NCI-H82 (cell line): ENCODE measurements at regions not wholly inside any gene's neighbourhood (a gene's known extent, or its start where the extent isn't known, plus 50 kb on each side); places are given as distances from the start of the nearest gene placed in this dataset.
"Not testable (repeated sequence)": the region's sequence is repeated elsewhere in the genome, so short reads cannot be mapped to it uniquely, and the experiment has no call there.

Source experiments
- DNase-seq: peaks from one replicate; lab custom pipeline; 2025; lab: John Stamatoyannopoulos, UW

DNA sequence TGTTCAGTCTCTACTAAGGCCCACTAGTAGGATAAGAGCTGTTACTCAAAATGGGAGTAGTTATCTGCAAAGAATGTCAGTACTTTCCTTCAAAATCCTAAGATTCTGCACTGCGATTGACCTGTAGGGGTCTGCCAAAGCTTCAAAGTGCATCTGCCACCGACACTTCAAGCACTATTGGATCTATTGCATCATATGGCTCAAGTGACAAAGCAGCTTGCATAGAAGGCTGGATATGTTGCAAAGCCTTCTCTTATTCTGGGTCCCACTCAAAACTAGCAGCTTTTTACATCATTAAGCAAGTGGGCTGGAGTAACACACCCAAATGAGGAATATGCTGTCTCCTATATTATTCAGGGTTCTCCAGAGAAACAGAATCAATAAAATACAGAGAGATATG is 115.4 kb upstream of the EMCN start:
- no peak for DNase-seq

DNA sequence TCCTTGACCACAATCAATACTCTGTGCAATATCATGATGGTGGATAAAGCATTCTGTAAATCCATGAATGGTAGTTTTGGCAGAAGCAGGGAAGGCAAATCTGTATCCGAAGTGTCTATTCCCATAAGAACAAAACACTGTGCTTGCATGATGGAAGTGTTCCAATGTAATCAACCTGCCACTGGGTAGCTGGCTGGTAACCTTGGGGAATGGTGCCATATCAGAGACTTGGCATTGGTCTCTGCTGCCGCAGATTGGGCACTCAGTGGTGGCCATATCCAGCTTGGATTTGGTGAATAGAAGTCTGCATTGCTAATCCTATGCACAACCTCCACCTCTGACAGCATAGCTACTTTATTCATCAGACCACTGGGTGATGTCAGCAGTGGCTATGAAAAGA is 114.3 kb upstream of the EMCN start:
- DNase-seq = no peak

- no peak for DNase-seq
Observed at GRCh38 chr4:100631281-100631968, 113.6 kb upstream of the EMCN start.

DNA sequence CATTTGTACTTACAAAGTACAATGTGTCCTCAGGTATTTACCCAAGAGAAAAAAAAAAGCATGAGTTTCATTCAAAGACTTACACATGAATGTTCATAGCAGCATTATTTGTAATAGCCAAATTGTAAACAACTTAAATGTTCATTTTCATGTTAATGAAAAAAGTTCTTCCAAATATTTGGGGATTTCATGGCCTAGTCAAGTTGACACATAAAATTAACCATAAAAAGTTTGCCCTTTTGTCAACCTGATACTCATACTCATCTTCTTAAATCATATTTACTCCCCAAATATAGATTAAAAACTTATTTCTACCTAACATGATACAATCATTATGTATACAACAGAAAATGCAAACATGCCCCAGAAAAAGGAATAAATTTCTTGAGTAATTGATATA is 112.5 kb upstream of the EMCN start:
- no peak for DNase-seq

GRCh38 chr4:100609810-100610209 is 92.0 kb upstream of the EMCN start:
- no peak for DNase-seq

DNA sequence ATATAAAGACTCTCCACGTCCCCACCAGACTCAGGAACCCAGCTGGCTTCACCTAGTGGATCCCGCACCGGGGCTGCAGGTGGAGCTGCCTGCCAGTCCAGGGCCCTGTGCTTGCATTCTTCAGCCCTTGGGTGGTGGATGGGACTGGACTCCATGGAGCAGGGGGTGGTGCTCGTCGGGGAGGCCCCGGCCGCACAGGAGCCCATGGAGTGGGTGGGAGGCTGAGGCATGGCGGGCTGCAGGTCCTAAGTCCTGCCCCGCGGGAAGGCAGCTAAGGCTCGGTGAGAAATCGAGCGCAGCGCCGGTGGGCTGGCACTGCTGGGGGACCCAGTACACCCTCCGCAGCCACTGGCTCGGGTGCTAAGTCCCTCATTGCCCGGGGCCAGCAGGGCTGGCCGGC is 90.8 kb upstream of the EMCN start:
- DNase-seq = not testable (repeated sequence)

DNA sequence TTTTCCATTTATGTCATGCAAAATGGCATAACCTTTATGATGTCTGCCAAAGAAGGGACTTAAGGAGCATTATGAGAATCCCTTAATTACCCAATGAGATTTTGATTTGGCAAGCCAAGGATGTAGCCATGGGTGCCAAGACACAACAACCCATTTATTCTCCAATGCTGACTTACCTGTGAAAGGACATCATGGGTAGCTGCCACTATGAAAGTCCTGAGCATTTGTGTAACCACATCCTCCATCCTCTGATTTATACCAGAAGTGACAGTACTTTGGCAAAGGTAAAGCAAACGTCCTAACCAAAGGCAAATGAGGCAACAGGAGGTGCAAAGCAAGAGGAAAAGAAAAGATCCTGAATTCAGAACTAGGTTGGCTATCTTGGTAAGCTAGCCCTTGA is 87.3 kb upstream of the EMCN start:
- DNase-seq = no peak

DNA sequence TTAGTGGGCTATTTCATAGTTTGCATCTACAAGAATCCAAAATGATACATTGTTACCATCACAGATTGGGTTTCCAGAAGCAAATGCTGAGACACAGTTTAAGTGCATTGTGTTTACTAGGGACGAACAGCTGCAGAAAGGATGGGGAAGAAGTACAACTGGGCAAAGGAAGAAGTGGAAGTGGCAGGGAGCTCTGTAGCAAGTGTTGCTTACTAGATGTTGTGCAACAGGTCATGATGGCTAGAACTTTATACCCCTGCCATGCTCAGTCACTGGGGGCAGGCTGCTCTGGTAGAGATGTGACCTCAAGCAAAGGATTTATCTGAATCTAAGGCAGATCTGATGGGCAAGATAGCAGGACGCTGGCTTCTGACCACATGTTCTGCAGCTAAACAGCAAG is 76.1 kb upstream of the EMCN start:
- DNase-seq = no peak

GRCh38 chr4:100591161-100591876 is 73.5 kb upstream of the EMCN start:
- DNase-seq = no peak

DNA sequence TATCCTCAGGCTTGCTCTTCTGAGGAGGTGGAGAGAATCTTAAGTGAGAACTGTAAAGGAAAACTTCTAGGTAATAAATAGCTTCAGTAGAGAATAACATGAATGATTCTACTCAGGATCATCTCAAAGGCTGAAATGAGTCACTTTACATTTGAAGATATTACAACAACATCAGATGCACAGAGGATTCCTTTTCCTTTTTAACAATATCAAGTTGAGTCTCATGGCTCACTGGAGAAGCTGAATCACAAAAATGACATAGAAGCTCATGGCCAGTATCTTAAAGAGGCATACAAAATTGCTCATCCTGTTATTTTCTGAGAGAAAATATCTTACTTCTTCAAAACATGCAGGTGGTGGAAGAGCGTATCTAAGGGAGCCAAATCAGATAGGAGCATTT is 72.5 kb upstream of the EMCN start:
- DNase-seq = no peak

- no peak for DNase-seq
Observed at GRCh38 chr4:100588076-100588475, 70.3 kb upstream of the EMCN start.

DNA sequence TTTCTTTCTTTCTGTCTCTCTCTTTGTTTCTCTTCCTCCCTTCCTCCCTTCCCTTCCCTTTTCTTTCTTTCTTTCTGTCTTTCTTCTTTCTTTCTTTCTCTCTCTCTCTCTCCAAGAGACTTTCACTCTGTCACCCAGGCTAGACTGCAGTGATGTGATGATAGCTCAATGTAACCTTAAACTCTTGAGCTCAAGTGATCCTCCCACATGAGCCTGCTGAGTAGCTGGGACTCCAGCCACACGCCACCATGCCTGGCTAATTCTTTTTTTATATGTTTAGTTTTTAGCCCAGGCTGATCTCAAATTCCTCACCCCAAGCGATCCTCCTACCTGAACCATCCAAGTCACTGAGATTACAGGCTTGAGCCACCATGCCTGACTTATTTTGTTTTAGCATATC is 64.3 kb upstream of the EMCN start:
- DNase-seq = no peak

DNA sequence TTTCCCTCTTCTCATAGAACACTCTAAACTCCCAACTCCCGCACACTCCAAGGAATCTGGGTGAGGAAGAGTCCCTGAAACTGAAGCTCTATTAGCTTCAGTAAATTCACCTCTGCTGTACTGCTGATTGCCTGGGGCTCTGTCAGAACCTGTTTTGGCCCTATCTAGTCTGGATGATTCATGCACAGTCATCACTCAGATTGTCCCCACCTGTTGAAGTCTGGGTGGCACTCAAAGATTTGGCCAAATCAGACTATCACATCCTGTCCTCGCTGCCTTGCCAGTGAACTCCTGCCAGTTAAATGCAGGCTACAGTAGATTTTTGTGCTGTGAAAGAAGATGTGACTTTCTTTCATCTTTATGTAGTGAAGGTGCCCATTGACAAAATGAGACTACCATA is 63.5 kb upstream of the EMCN start:
- no peak for DNase-seq

- DNase-seq = peak; percentile 5
Observed at GRCh38 chr4:100576570-100576969, 58.7 kb upstream of the EMCN start.

GRCh38 chr4:100574607-100575006 is 56.8 kb upstream of the EMCN start:
- DNase-seq = no peak

DNA sequence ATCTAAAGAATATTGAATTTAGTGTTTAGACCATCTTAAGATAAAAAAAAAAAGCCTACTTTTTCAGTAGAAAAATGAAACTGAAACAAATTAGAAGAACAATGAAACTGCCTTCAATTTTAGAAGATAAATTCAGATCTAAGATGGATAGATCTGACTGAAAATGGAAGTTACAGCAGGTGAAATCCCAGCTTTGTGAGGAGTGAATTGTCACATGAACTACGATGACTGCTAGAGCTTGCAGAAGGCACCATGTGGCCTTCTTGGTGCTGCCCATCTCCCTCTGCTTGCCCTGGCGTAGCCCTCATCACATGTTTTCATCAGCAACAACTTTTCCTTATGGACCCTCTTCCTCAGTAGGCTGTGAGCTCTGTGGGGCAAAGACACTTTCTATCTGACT is 51.4 kb upstream of the EMCN start:
- DNase-seq = no peak
